ENCODE measurements at regions not wholly inside any gene's neighbourhood (a gene's known extent, or its start where the extent isn't known, plus 50 kb on each side); places are given as distances from the start of the nearest gene placed in this dataset.
"Not testable (repeated sequence)": the region's sequence is repeated elsewhere in the genome, so short reads cannot be mapped to it uniquely, and the experiment has no call there.

DNA sequence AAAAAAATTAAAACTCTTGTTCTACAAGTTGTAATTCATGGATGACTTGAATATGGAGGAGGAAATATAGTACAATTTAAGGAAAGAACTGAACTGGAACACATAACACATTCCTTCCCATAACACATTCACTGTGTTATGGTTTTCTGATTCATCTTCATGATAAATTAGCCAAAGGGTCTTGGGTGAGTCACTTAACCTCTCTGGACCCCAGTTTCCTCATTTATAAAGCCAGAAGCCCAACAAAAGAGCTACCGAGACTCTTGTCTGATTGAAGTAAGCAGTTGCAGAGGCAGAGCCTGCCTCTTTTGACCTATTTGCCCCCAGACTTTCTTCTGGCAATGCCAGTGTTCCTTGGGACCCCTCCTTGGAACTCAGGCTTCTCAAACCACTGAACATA lies 161.9 kb upstream of the KCTD3 start:
- H4K20me1 ChIP-seq (ENCODE audit: insufficient read depth, low read length), result no peaks in the 10 kb centered on the region
- Mint-ChIP-seq H3K9me3 (ENCODE audit: unreplicated experiment) (no peaks in the 10 kb centered on the region), H3K36me3 (ENCODE audit: low read depth, unreplicated experiment) (no peaks in the 10 kb centered on the region), H3K4me3 (ENCODE audit: unreplicated experiment) (no peak overlapping the region), H3K27ac (ENCODE audit: unreplicated experiment) (no peak overlapping the region), H3K4me1 (ENCODE audit: low read depth, unreplicated experiment) (no peaks in the 10 kb centered on the region), H3K27me3 (ENCODE audit: low read depth, unreplicated experiment) (peaks cover 3% of the 10 kb centered on the region)
- no peak for FAIRE-seq
- no peaks in the 10 kb centered on the region for H3K4me1 ChIP-seq (ENCODE audit: insufficient read depth, low read length)
- peak; percentile 78 for DNase-seq (ENCODE audit: low read depth)
- no peaks in the 10 kb centered on the region for H3K79me2 ChIP-seq (ENCODE audit: insufficient read depth, low read length)
- H3K4me2 ChIP-seq (ENCODE audit: low read length), result peak overlapping the region; percentile 16
- H3K4me3 ChIP-seq (ENCODE audit: insufficient read depth, low read depth, low read length), result no peak overlapping the region
- no peak overlapping the region for H2AFZ ChIP-seq (ENCODE audit: low read depth, low read length)
- H3K9ac ChIP-seq (ENCODE audit: low read length), result no peak overlapping the region
- TF ChIP-seq EZH2 (IDR thresholded peaks at IDR 0.05; ENCODE audit: insufficient read depth, low read length) (no peak), CTCF (IDR thresholded peaks at IDR 0.05; ENCODE audit: insufficient read depth, low read depth, low read length) (no peak)
- no peaks in the 10 kb centered on the region for H3K9me3 ChIP-seq (ENCODE audit: insufficient read depth, low read depth, low read length)
- no peak overlapping the region for H3K27ac ChIP-seq (ENCODE audit: low read depth, low read length)
- no peaks in the 10 kb centered on the region for H3K27me3 ChIP-seq (ENCODE audit: insufficient read depth, low read length)
- H3K36me3 ChIP-seq (ENCODE audit: insufficient read depth, low read length), result no peaks in the 10 kb centered on the region

DNA sequence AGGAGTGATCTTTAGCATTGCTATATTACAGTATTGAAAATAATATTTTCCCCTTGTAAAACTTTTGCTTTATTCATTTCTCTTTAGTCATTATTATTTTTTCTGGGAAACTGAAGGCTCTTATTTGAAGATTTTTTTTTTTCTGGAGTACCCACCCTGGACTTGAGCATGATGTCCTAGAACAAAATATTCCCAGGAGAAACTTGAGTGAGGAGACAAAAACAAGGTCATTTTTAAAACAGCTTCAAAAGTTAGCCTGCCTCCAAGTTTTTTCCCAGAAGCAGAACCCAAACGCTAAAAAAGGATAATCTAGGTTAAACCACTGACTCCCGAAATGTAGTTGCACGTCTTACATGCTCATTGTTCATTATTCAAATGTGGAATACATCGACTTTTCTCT lies 160.2 kb upstream of the KCTD3 start:
- DNase-seq (ENCODE audit: low read depth) (no peak), FAIRE-seq (no peak)
- Histone ChIP-seq H3K36me3 (ENCODE audit: insufficient read depth, low read length) (no peaks in the 10 kb centered on the region), H4K20me1 (ENCODE audit: insufficient read depth, low read length) (no peaks in the 10 kb centered on the region), H3K4me1 (ENCODE audit: insufficient read depth, low read length) (no peaks in the 10 kb centered on the region), H3K4me2 (ENCODE audit: low read length) (no peak overlapping the region), H2AFZ (ENCODE audit: low read depth, low read length) (no peak overlapping the region), H3K79me2 (ENCODE audit: insufficient read depth, low read length) (no peaks in the 10 kb centered on the region), H3K4me3 (ENCODE audit: insufficient read depth, low read depth, low read length) (no peak overlapping the region), H3K9ac (ENCODE audit: low read length) (no peak overlapping the region), H3K27me3 (ENCODE audit: insufficient read depth, low read length) (no peaks in the 10 kb centered on the region), H3K27ac (ENCODE audit: low read depth, low read length) (no peak overlapping the region), H3K9me3 (ENCODE audit: insufficient read depth, low read depth, low read length) (no peaks in the 10 kb centered on the region)
- peaks cover 3% of the 10 kb centered on the region for H3K27me3 Mint-ChIP-seq (ENCODE audit: low read depth, unreplicated experiment)
- no peaks in the 10 kb centered on the region for H3K36me3 Mint-ChIP-seq (ENCODE audit: low read depth, unreplicated experiment)
- H3K9me3 Mint-ChIP-seq (ENCODE audit: unreplicated experiment), result no peaks in the 10 kb centered on the region
- H3K4me1 Mint-ChIP-seq (ENCODE audit: low read depth, unreplicated experiment), result no peaks in the 10 kb centered on the region
- TF ChIP-seq CTCF (IDR thresholded peaks at IDR 0.05; ENCODE audit: insufficient read depth, low read depth, low read length) (no peak), EZH2 (IDR thresholded peaks at IDR 0.05; ENCODE audit: insufficient read depth, low read length) (no peak)
- H3K27ac Mint-ChIP-seq (ENCODE audit: unreplicated experiment), result no peak overlapping the region
- H3K4me3 Mint-ChIP-seq (ENCODE audit: unreplicated experiment), result no peak overlapping the region

- Mint-ChIP-seq H3K9me3 (ENCODE audit: unreplicated experiment) (no peaks in the 10 kb centered on the region), H3K27ac (ENCODE audit: unreplicated experiment) (no peak overlapping the region), H3K4me3 (ENCODE audit: unreplicated experiment) (no peak overlapping the region), H3K36me3 (ENCODE audit: low read depth, unreplicated experiment) (no peaks in the 10 kb centered on the region), H3K4me1 (ENCODE audit: low read depth, unreplicated experiment) (no peaks in the 10 kb centered on the region), H3K27me3 (ENCODE audit: low read depth, unreplicated experiment) (peaks cover 3% of the 10 kb centered on the region)
- Histone ChIP-seq H3K4me2 (ENCODE audit: low read length) (no peak overlapping the region), H3K36me3 (ENCODE audit: insufficient read depth, low read length) (no peaks in the 10 kb centered on the region), H3K27me3 (ENCODE audit: insufficient read depth, low read length) (no peaks in the 10 kb centered on the region), H3K9me3 (ENCODE audit: insufficient read depth, low read depth, low read length) (no peaks in the 10 kb centered on the region), H4K20me1 (ENCODE audit: insufficient read depth, low read length) (no peaks in the 10 kb centered on the region), H3K79me2 (ENCODE audit: insufficient read depth, low read length) (no peaks in the 10 kb centered on the region), H3K4me1 (ENCODE audit: insufficient read depth, low read length) (no peaks in the 10 kb centered on the region), H3K4me3 (ENCODE audit: insufficient read depth, low read depth, low read length) (no peak overlapping the region), H3K27ac (ENCODE audit: low read depth, low read length) (no peak overlapping the region), H3K9ac (ENCODE audit: low read length) (no peak overlapping the region), H2AFZ (ENCODE audit: low read depth, low read length) (no peak overlapping the region)
- DNase-seq (ENCODE audit: low read depth) (peak; percentile 40), FAIRE-seq (no peak)
- no peak for TF ChIP-seq EZH2 (IDR thresholded peaks at IDR 0.05; ENCODE audit: insufficient read depth, low read length)
- TF ChIP-seq CTCF (IDR thresholded peaks at IDR 0.05; ENCODE audit: insufficient read depth, low read depth, low read length), result no peak
Observed at GRCh38 chr1:215407575-215407974, 159.5 kb upstream of the KCTD3 start.

- FAIRE-seq; H4K20me1 ChIP-seq (ENCODE audit: insufficient read depth, low read length); H3K4me1 ChIP-seq (ENCODE audit: insufficient read depth, low read length); H3K9ac ChIP-seq (ENCODE audit: low read length); H3K4me2 ChIP-seq (ENCODE audit: low read length); H3K4me3 ChIP-seq (ENCODE audit: insufficient read depth, low read depth, low read length); H3K27ac Mint-ChIP-seq (ENCODE audit: unreplicated experiment); H3K9me3 Mint-ChIP-seq (ENCODE audit: unreplicated experiment); H3K27me3 Mint-ChIP-seq (ENCODE audit: low read depth, unreplicated experiment); H3K79me2 ChIP-seq (ENCODE audit: insufficient read depth, low read length); H3K27me3 ChIP-seq (ENCODE audit: insufficient read depth, low read length); H3K4me3 Mint-ChIP-seq (ENCODE audit: unreplicated experiment); H3K36me3 Mint-ChIP-seq (ENCODE audit: low read depth, unreplicated experiment); DNase-seq (ENCODE audit: low read depth); H3K27ac ChIP-seq (ENCODE audit: low read depth, low read length); H3K4me1 Mint-ChIP-seq (ENCODE audit: low read depth, unreplicated experiment); H2AFZ ChIP-seq (ENCODE audit: low read depth, low read length); H3K36me3 ChIP-seq (ENCODE audit: insufficient read depth, low read length); H3K9me3 ChIP-seq (ENCODE audit: insufficient read depth, low read depth, low read length): not testable (repeated sequence)
Observed at GRCh38 chr1:215409546-215409945, 157.6 kb upstream of the KCTD3 start.

All from astrocyte (in vitro differentiated cells and primary cell).